OCI-LY3 (cell line): ENCODE measurements at regions not wholly inside any gene's neighbourhood (a gene's known extent, or its start where the extent isn't known, plus 50 kb on each side); places are given as distances from the start of the nearest gene placed in this dataset.

Experiments
- CTCF ChIP-seq: fragments of 200-600, 300-600 bp; sonication (generic); IDR thresholded peaks from 2 replicates; pipeline ENCODE4 v1.5.1; 2014; ENCODE audit warnings: antibody characterized with exemption, low read length, low read depth
- EZH2phosphoT487 ChIP-seq: fragments of 200-600 bp; shearing (Covaris generic); IDR thresholded peaks from 2 replicates; pipeline ENCODE4 v1.6.1; 2018; ENCODE audit warnings: antibody characterized with exemption, mixed run types, low read depth

- no peak for TF ChIP-seq CTCF
- TF ChIP-seq EZH2phosphoT487 = no peak
Observed at GRCh38 chr2:8168022-8168717, 513.7 kb upstream of the ID2 start.
